Spinal cord (tissue), 9 donors: ENCODE measurements at regions not wholly inside any gene's neighbourhood (a gene's known extent, or its start where the extent isn't known, plus 50 kb on each side); places are given as distances from the start of the nearest gene placed in this dataset.

Experiments
- DNase-seq, 6 donors: peaks; one replicate each; pipeline versions ENCODE4 v3.0.0 to v3.0.0-alpha.2; 2013 to 2015; ENCODE audit warnings: low spot score in 6 of 6, low read depth in 4 of 6
- H3K27ac ChIP-seq: one replicate; pipeline ENCODE4 v1.5.1; 2013; ENCODE audit warnings: low read depth, low read length, control low read depth
- H3K27me3 ChIP-seq: one replicate; pipeline ENCODE4 v1.6.1; 2013; ENCODE audit warnings: low read length; ENCODE audit not compliant: control insufficient read depth, insufficient read depth
- H3K36me3 ChIP-seq: one replicate; pipeline ENCODE4 v1.6.1; 2013; ENCODE audit warnings: low read length; ENCODE audit not compliant: control insufficient read depth, insufficient read depth
- H3K4me1 ChIP-seq: one replicate; pipeline ENCODE4 v1.6.1; 2013; ENCODE audit warnings: low read length; ENCODE audit not compliant: control insufficient read depth, insufficient read depth
- H3K4me3 ChIP-seq: one replicate; pipeline ENCODE4 v1.5.1; 2013; ENCODE audit warnings: low read depth, low read length, control low read depth
- H3K9me3 ChIP-seq: one replicate; pipeline ENCODE4 v1.6.1; 2013; ENCODE audit warnings: low read length; ENCODE audit not compliant: control insufficient read depth, insufficient read depth
- WGBS: methylation state at CpG from one replicate; pipeline ENCODE4 v1.1.5; 2013; ENCODE audit warnings: missing lambda C conversion rate; ENCODE audit not compliant: insufficient coverage; 5-methylcytosine and 5-hydroxymethylcytosine counted together
- donor health status: healthy.

DNA sequence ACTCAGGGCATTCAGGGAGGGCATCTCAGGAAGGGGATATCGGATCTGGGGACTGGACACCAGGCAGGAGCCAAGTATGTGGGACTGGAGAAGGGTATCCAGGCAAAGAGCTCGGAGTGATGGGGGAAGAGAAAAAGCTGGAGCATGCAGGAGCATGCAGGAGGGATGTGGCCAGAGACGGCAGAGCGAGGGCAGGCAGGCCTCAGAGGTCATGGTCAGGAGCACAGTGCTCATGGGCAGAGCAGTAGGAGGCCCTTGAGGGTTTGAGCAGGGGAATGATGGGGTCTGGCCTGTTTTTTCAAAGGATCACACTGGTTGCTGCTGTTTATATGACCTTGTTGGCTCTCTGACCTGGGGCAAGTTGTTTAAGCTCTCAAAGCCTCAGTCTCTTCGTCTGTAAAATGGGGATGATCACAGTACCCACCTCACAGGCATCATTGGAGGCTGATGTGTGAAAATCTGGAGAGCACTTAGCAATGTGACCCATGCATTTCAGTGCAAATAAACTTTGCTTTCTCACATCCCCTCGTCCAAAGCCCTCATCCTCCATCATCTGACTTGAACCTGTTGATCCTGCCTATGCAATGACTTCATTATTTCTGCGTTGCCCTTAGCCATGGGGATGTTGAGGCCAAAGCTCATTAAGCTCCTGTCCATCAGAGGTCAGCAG is 273.1 kb downstream of the MATN1 start:
- Histone ChIP-seq H3K27me3 (no peaks in the 10 kb centered on the region), H3K27ac (no peak overlapping the region), H3K9me3 (no peaks in the 10 kb centered on the region), H3K4me3 (no peak overlapping the region), H3K4me1 (no peaks in the 10 kb centered on the region), H3K36me3 (no peaks in the 10 kb centered on the region)
- 81% methylated on average over 7 of the region's 7 CpGs for WGBS
- DNase-seq, result no peak

DNA sequence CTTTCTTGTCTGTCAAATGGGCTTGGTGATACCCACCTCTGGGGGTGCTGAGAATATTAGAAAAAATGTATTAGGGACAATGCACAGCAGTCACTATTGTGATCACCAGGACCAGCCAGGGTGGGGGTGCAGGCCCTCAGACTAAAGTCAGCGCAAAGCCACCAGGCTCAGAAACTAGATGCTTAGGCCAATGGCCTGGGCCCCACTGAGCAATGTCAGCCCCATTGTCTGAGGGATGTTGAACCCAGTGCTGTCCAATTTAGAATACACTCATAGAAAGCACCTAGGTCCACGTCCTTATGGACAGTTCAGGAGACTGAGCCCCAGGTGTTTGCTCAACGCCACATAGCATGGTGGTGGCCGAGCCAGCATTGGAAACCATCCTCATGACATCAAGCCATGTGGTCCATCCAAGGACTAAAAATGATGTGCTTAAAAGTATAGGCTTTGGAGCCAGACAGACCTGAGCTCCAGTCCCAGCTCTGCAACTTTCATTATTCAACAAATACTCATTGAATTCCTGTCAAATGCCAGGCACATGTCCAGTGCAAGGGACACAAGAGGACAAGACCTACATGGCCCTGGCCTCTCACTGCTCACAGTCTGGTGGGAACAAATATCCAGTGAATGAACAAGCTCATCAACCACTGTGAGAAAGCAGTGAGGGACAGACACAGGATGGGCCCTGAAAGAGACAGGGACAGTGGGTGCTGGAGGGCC is 273.8 kb downstream of the MATN1 start:
- WGBS, result 97% methylated on average over 4 of the region's 4 CpGs
- H3K4me1 ChIP-seq, result no peaks in the 10 kb centered on the region
- no peak overlapping the region for H3K27ac ChIP-seq
- H3K9me3 ChIP-seq, result no peaks in the 10 kb centered on the region
- no peaks in the 10 kb centered on the region for H3K27me3 ChIP-seq
- no peak overlapping the region for H3K4me3 ChIP-seq
- DNase-seq, result no peak
- H3K36me3 ChIP-seq, result no peaks in the 10 kb centered on the region

DNA sequence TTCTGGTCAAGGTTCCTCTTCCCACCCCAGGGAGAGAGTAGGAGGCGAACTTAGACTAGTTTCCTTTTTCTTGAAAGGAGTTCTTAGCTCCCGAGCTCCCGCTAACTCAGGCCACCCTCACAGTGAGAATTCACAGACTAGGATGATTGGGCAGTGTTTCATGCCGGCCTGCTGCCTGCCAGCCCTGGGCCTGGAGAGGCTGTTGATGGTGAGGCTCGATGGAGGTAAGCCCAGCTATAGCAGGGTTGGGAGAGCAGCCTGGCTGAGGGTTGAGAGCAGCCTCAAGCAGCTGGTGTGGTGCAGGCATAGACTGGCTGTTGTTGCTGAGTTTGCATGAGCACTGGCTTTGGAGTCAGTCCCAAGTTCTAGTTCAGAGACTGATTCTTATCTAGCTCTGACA is 274.4 kb downstream of the MATN1 start:
- no peaks in the 10 kb centered on the region for H3K27me3 ChIP-seq
- H3K9me3 ChIP-seq, result no peaks in the 10 kb centered on the region
- DNase-seq, result no peak
- WGBS, result 48% methylated on average over 5 of the region's 5 CpGs
- no peaks in the 10 kb centered on the region for H3K36me3 ChIP-seq
- H3K4me3 ChIP-seq, result no peak overlapping the region
- no peaks in the 10 kb centered on the region for H3K4me1 ChIP-seq
- no peak overlapping the region for H3K27ac ChIP-seq

DNA sequence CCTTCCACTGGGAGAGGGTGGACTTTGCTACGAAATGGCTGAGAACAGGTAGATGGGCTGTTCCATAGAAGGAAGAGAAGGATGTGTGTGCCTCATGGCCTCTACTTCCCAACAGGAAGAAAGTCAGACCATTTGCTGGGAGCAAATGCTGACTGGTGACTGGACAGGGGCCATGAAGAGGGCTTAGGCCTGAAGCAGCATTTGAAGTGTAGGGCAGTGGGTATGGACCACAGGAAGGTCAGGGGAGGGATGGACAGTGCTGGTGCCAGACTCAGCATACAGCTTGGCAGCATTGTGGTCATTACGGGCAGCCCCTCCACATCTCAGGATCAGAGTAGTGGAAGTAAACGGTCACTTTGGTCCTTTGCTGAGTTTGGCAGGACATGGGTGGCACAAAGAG is 275.7 kb downstream of the MATN1 start:
- Histone ChIP-seq H3K9me3 (no peaks in the 10 kb centered on the region), H3K27ac (no peak overlapping the region), H3K27me3 (no peaks in the 10 kb centered on the region), H3K36me3 (no peaks in the 10 kb centered on the region), H3K4me1 (no peaks in the 10 kb centered on the region), H3K4me3 (no peak overlapping the region)
- DNase-seq, result no peak
- 90% methylated on average over 2 of the region's 3 CpGs for WGBS

DNA sequence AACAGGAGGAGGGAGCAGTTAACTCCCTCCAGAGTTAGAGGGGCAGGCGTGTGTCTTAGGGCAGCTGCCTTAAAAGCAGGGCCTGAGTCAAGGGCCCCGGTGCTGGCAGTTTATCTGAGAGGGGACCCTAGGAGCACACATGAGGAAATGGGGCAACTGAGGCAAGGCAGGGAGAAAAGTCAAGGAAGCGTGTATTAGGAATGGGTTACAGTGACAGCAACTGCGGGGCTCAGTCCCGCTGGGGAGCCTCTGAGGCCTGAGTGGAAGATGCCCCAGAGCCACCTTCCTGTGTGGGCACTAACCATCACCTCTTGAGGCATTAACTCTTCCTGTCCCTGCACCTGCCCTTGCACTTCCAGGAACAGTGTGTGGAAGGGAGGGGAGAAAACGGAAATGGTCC is 276.3 kb downstream of the MATN1 start:
- Histone ChIP-seq H3K4me1 (no peaks in the 10 kb centered on the region), H3K27ac (no peak overlapping the region), H3K9me3 (no peaks in the 10 kb centered on the region), H3K4me3 (no peak overlapping the region), H3K27me3 (no peaks in the 10 kb centered on the region), H3K36me3 (no peaks in the 10 kb centered on the region)
- DNase-seq, result no peak
- 49% methylated on average over 5 of the region's 6 CpGs for whole genome bisulfite sequencing

DNA sequence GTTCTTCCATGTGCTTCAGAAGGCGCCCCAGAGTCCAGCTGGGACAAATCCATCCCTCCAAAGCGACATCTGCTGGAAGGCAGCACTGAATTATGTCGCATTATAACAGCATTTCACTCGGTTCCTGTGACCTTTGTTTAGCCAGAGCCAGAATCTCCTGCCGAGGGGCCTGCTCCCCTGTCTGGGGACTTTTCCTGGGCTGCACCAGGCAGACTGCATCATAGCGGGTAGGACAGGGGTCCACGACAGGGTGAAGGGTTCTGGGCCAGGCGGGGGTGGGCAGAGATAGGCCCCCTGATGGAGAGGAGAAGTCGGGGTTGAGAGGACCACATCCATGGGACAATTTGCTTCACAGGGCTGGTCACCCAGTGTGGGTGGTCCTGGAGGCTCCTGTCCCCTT is 276.9 kb downstream of the MATN1 start:
- WGBS, result 45% methylated on average over 7 of the region's 9 CpGs
- Histone ChIP-seq H3K36me3 (no peaks in the 10 kb centered on the region), H3K27ac (no peak overlapping the region), H3K27me3 (no peaks in the 10 kb centered on the region), H3K4me3 (no peak overlapping the region), H3K9me3 (no peaks in the 10 kb centered on the region), H3K4me1 (no peaks in the 10 kb centered on the region)
- DNase-seq, result peak in 1 of 6 donors; percentile 5

DNA sequence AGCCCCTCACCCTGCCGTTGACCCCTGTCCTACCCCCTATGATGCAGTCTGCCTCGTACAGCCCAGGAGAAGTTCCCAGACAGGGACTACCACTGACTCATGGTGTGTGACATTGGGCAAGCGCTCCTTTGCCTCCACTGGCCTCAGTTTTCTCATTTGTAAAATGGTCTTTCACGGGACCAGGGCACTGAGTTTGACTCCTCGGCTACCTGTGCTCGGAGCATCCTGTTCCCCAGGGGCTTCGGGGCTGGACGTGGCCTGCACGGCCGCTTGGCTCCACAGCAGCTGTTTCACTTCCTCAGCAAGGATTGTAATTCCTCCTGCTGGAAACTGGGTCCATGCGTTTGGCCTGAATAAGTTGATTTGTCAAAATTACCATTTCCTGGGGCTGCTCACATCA is 277.3 kb downstream of the MATN1 start:
- H3K4me3 ChIP-seq, result no peak overlapping the region
- WGBS, result 71% methylated on average over 11 of the region's 11 CpGs
- H3K27ac ChIP-seq, result no peak overlapping the region
- no peaks in the 10 kb centered on the region for H3K4me1 ChIP-seq
- H3K27me3 ChIP-seq, result no peaks in the 10 kb centered on the region
- H3K36me3 ChIP-seq, result no peaks in the 10 kb centered on the region
- DNase-seq, result peak in 1 of 6 donors; percentile 9
- no peaks in the 10 kb centered on the region for H3K9me3 ChIP-seq

DNA sequence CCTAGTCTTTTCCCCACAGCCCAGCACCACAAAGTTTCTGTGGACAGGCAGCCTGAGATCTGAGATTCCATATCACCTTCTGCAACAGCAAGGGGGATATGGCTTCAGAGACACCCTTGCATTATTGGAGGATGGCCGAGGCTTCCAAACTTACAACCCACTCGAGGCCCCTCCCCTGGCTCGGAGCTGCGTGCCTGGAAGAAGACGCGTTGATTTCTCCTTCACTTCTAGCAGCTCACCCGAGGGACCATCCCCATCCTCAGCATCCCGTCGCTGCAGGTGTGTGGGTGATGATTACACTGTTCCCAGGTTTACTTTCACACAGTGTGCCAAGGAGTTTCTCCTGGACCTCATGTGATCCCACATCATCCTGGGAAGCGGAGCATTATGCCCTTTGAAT is 277.9 kb downstream of the MATN1 start:
- no peaks in the 10 kb centered on the region for H3K4me1 ChIP-seq
- H3K9me3 ChIP-seq, result no peaks in the 10 kb centered on the region
- no peak overlapping the region for H3K4me3 ChIP-seq
- H3K27ac ChIP-seq, result no peak overlapping the region
- no peaks in the 10 kb centered on the region for H3K27me3 ChIP-seq
- no peaks in the 10 kb centered on the region for H3K36me3 ChIP-seq
- WGBS, result 83% methylated on average over 1 of the region's 10 CpGs
- no peak for DNase-seq

DNA sequence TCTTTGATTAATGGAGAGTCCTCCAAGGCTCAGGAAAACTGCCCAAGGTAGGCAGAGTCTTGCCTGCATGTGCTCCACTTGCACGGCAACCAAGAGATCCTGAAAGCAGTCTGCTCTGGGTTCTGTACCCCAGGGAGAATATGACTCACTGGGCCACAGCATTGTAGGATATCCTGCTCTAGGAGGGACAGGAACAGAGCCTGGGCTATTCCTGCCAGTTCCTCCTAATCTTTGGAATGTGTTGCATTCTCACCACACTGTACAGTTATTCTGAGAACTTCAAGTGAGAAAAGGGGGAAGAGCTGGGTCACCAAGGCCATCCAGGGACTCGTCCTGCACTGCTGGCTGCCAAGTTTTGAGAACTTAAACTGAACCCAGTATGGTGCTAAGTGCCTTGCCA is 278.5 kb downstream of the MATN1 start:
- Histone ChIP-seq H3K36me3 (no peaks in the 10 kb centered on the region), H3K9me3 (no peaks in the 10 kb centered on the region), H3K27me3 (no peaks in the 10 kb centered on the region), H3K27ac (no peak overlapping the region), H3K4me3 (no peak overlapping the region), H3K4me1 (no peaks in the 10 kb centered on the region)
- 48% methylated on average over 1 of the region's 2 CpGs for WGBS
- no peak for DNase-seq

DNA sequence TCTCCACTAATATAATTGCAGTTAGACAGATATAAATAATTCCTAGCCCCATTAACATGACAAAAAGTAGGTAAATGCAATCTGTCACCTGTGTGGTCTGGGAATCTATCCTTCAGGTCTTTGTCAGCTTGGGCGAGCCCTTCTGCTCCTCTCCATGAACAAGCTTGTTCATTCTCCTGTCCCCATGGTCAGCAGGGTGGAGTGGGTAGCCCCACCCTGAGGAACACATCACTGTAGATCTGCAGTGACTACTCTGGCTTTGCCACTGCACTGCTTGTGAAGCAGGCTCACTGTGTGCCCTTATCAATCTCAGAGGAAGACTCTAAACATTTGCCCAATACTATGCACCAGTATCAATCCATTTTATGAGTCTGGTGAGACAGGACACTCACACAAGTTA is 279.0 kb downstream of the MATN1 start:
- DNase-seq, result peak in 1 of 6 donors; percentile 10
- no peaks in the 10 kb centered on the region for H3K9me3 ChIP-seq
- H3K4me1 ChIP-seq, result no peaks in the 10 kb centered on the region
- H3K27ac ChIP-seq, result no peak overlapping the region
- WGBS, result 78% methylated on average over 1 of the region's 1 CpG
- H3K4me3 ChIP-seq, result no peak overlapping the region
- no peaks in the 10 kb centered on the region for H3K27me3 ChIP-seq
- H3K36me3 ChIP-seq, result no peaks in the 10 kb centered on the region
